ENCODE measurements at regions not wholly inside any gene's neighbourhood (a gene's known extent, or its start where the extent isn't known, plus 50 kb on each side); places are given as distances from the start of the nearest gene placed in this dataset.

GRCh38 chr17:68734187-68734900, 133.2 kb upstream of the FAM20A start:
- Histone ChIP-seq H3K4me3 (no peak overlapping the region), H3K27me3 (no peaks in the 10 kb centered on the region), H3K27ac (no peak overlapping the region), H3K36me3 (no peaks in the 10 kb centered on the region), H3K4me1 (peaks cover 0 to 4% (median 0%) of the 10 kb centered on the region in 4 donors), H3K9me3 (peaks cover 0 to 3% (median 0%) of the 10 kb centered on the region in 4 donors)
- no peak for TF ChIP-seq POLR2A (IDR thresholded peaks at IDR 0.05)
- TF ChIP-seq CTCF (IDR thresholded peaks at IDR 0.05), result no peak
- DNase-seq, result no peak

- H3K4me3 ChIP-seq, result no peak overlapping the region
- no peaks in the 10 kb centered on the region for H3K27me3 ChIP-seq
- no peak overlapping the region for H3K27ac ChIP-seq
- H3K36me3 ChIP-seq, result no peaks in the 10 kb centered on the region
- no peak for DNase-seq
- H3K4me1 ChIP-seq, result peaks cover 0 to 4% (median 0%) of the 10 kb centered on the region in 4 donors
- no peak for TF ChIP-seq CTCF (IDR thresholded peaks at IDR 0.05)
- no peak for TF ChIP-seq POLR2A (IDR thresholded peaks at IDR 0.05)
- H3K9me3 ChIP-seq, result peaks cover 0 to 3% (median 0%) of the 10 kb centered on the region in 4 donors
Measured at GRCh38 chr17:68733241-68734176, 132.3 kb upstream of the FAM20A start.

GRCh38 chr17:68732301-68732749, 131.2 kb upstream of the FAM20A start:
- Histone ChIP-seq H3K27me3 (no peaks in the 10 kb centered on the region), H3K4me3 (no peak overlapping the region), H3K4me1 (peaks cover 0 to 4% (median 0%) of the 10 kb centered on the region in 4 donors), H3K27ac (no peak overlapping the region), H3K36me3 (no peaks in the 10 kb centered on the region), H3K9me3 (peaks cover 0 to 3% (median 0%) of the 10 kb centered on the region in 4 donors)
- no peak for DNase-seq
- TF ChIP-seq CTCF (IDR thresholded peaks at IDR 0.05) (no peak), POLR2A (IDR thresholded peaks at IDR 0.05) (no peak)

GRCh38 chr17:68731465-68731864, 130.3 kb upstream of the FAM20A start:
- no peaks in the 10 kb centered on the region for H3K36me3 ChIP-seq
- peaks cover 0 to 3% (median 0%) of the 10 kb centered on the region in 4 donors for H3K9me3 ChIP-seq
- DNase-seq, result no peak
- no peak overlapping the region for H3K27ac ChIP-seq
- H3K4me1 ChIP-seq, result peaks cover 0 to 4% (median 0%) of the 10 kb centered on the region in 4 donors
- no peaks in the 10 kb centered on the region for H3K27me3 ChIP-seq
- TF ChIP-seq POLR2A (IDR thresholded peaks at IDR 0.05) (no peak), CTCF (IDR thresholded peaks at IDR 0.05) (no peak)
- no peak overlapping the region for H3K4me3 ChIP-seq

GRCh38 chr17:68719431-68719830, 118.3 kb upstream of the FAM20A start:
- Histone ChIP-seq H3K4me1 (no peaks in the 10 kb centered on the region), H3K36me3 (no peaks in the 10 kb centered on the region), H3K9me3 (no peaks in the 10 kb centered on the region), H3K27ac (no peak overlapping the region), H3K27me3 (no peaks in the 10 kb centered on the region), H3K4me3 (no peak overlapping the region)
- no peak for TF ChIP-seq POLR2A (IDR thresholded peaks at IDR 0.05)
- no peak for TF ChIP-seq CTCF (IDR thresholded peaks at IDR 0.05)
- no peak for DNase-seq
